ENCODE measurements at regions not wholly inside any gene's neighbourhood (a gene's known extent, or its start where the extent isn't known, plus 50 kb on each side); places are given as distances from the start of the nearest gene placed in this dataset.

- ATAC-seq (no peak), DNase-seq (ENCODE audit: extremely low read depth in 1 of 4, low spot score in 3 of 4) (no peak), FAIRE-seq (no peak)
- Histone ChIP-seq H3K79me2 (ENCODE audit: control insufficient read depth, insufficient read depth, low read length) (no peaks in the 10 kb centered on the region), H3K36me3 (ENCODE audit: control insufficient read depth, insufficient read depth, low read length) (no peaks in the 10 kb centered on the region), H3K27ac (ENCODE audit: extremely low read depth, low read depth, low read length) (no peak overlapping the region), H3K4me3 (no peak overlapping the region), H3K4me1 (replicated peaks in 1 of 2; ENCODE audit: control insufficient read depth in 2 of 2, insufficient read depth in 2 of 2, low read length in 2 of 2) (no peaks in the 10 kb centered on the region), H3K9me3 (replicated peaks; ENCODE audit: control insufficient read depth, insufficient read depth, low read depth, low read length) (no peaks in the 10 kb centered on the region), H3K9ac (ENCODE audit: insufficient read depth in 1 of 2, low read depth in 2 of 2, low read length in 2 of 2) (no peak overlapping the region), H3K4me2 (ENCODE audit: insufficient read depth, low read length) (no peak overlapping the region), H3K27me3 (ENCODE audit: control insufficient read depth in 2 of 2, insufficient read depth in 2 of 2, low read length in 2 of 2) (no peaks in the 10 kb centered on the region; a peak in 2 of 5 replicates), H3K9me1 (ENCODE audit: control insufficient read depth, insufficient read depth, low read length) (no peaks in the 10 kb centered on the region), H4K20me1 (replicated peaks; ENCODE audit: control insufficient read depth, insufficient read depth, low read length) (no peaks in the 10 kb centered on the region), H2AFZ (ENCODE audit: low read depth, low read length) (no peak overlapping the region)
- in situ Hi-C loops (cut with MboI) = no loop called here
- intact Hi-C loops (cut with micrococcal nuclease) = no loop called here
- WGBS (ENCODE audit: insufficient coverage, low coverage, missing lambda C conversion rate) = 0% methylated on average over 3 of the region's 3 CpGs
- CTCF ChIA-PET (ENCODE audit: low intra/inter-chr PET ratio) = no interaction called here
- TF ChIP-seq SRSF7 (optimal IDR thresholded peaks at IDR 0.05; ENCODE audit: low read depth, low read length) (no peak), MYC (IDR thresholded peaks at IDR 0.05; ENCODE audit: low read depth, low read length) (no peak), MYC (CRISPR knock-in tag; IDR thresholded peaks at IDR 0.05; ENCODE audit: borderline replicate concordance, low read depth) (no peak)
- TF ChIP-seq, protein P1, sequence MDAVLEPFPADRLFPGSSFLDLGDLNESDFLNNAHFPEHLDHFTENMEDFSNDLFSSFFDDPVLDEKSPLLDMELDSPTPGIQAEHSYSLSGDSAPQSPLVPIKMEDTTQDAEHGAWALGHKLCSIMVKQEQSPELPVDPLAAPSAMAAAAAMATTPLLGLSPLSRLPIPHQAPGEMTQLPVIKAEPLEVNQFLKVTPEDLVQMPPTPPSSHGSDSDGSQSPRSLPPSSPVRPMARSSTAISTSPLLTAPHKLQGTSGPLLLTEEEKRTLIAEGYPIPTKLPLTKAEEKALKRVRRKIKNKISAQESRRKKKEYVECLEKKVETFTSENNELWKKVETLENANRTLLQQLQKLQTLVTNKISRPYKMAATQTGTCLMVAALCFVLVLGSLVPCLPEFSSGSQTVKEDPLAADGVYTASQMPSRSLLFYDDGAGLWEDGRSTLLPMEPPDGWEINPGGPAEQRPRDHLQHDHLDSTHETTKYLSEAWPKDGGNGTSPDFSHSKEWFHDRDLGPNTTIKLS (IDR thresholded peaks at IDR 0.05; ENCODE audit: borderline replicate concordance, low read depth) = no peak
- POLR2A ChIA-PET = no interaction called here
- no TSS peak for BruUV-seq (replicated peaks)
These were observed 621.9 kb upstream of the TBX3 start for GRCh38 chr12:115305867-115306266.

DNA sequence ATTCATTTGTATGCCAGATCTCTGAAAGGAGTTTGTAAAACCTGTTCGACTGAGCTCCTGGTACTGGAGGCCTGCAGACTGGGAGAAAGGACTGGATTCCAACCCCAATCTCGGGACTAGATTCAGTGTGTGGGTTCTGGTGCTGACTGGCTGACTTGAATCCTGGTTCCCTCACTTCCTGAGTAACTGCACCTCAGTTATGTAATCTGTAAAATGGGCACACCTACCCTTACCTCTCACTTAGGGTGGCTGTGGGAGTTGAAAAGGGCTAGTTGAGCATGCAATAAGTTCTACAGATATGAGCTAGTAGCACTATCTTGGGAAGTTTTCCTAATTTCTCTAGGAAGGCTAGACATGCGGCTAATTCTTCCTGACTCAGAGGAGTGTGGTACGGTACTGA, 621.3 kb upstream of the TBX3 start:
- Histone ChIP-seq H3K4me2 (ENCODE audit: insufficient read depth, low read length) (no peak overlapping the region), H3K27me3 (ENCODE audit: control insufficient read depth in 2 of 2, insufficient read depth in 2 of 2, low read length in 2 of 2) (no peaks in the 10 kb centered on the region; a peak in 1 of 5 replicates), H3K36me3 (ENCODE audit: control insufficient read depth, insufficient read depth, low read length) (no peaks in the 10 kb centered on the region), H3K9me3 (replicated peaks; ENCODE audit: control insufficient read depth, insufficient read depth, low read depth, low read length) (no peaks in the 10 kb centered on the region), H2AFZ (ENCODE audit: low read depth, low read length) (no peak overlapping the region), H3K79me2 (ENCODE audit: control insufficient read depth, insufficient read depth, low read length) (no peaks in the 10 kb centered on the region), H3K9ac (ENCODE audit: insufficient read depth in 1 of 2, low read depth in 2 of 2, low read length in 2 of 2) (no peak overlapping the region), H3K9me1 (ENCODE audit: control insufficient read depth, insufficient read depth, low read length) (no peaks in the 10 kb centered on the region), H3K4me3 (no peak overlapping the region), H3K4me1 (replicated peaks in 1 of 2; ENCODE audit: control insufficient read depth in 2 of 2, insufficient read depth in 2 of 2, low read length in 2 of 2) (no peaks in the 10 kb centered on the region), H3K27ac (ENCODE audit: extremely low read depth, low read depth, low read length) (no peak overlapping the region), H4K20me1 (replicated peaks; ENCODE audit: control insufficient read depth, insufficient read depth, low read length) (no peaks in the 10 kb centered on the region)
- ATAC-seq (no peak), FAIRE-seq (no peak), DNase-seq (ENCODE audit: extremely low read depth in 1 of 4, low spot score in 3 of 4) (no peak)
- in situ Hi-C loops (cut with MboI) = no loop called here
- no TSS peak for BruUV-seq (replicated peaks)
- CTCF ChIA-PET (ENCODE audit: low intra/inter-chr PET ratio) = no interaction called here
- TF ChIP-seq SIRT6 (IDR thresholded peaks at IDR 0.05; ENCODE audit: low read depth, low read length) (no peak), THRAP3 (IDR thresholded peaks at IDR 0.05; ENCODE audit: borderline replicate concordance) (no peak), RBM25 (IDR thresholded peaks at IDR 0.05; ENCODE audit: low read depth, low read length, severe bottlenecking) (peak; percentile 31)
- intact Hi-C loops (cut with micrococcal nuclease) = no loop called here
- 4% methylated on average over 3 of the region's 4 CpGs for WGBS (ENCODE audit: insufficient coverage, low coverage, missing lambda C conversion rate)
- POLR2A ChIA-PET = no interaction called here

Data from K562 (cell line).